Panc1 (cell line): ENCODE measurements at regions not wholly inside any gene's neighbourhood (a gene's known extent, or its start where the extent isn't known, plus 50 kb on each side); places are given as distances from the start of the nearest gene placed in this dataset.

Experiments used
- ATAC-seq: fragments of 200-7000 bp; cut with Tn5 transposase; 2 replicates; pipeline ENCODE4 v1.9.1; 2020; ENCODE audit warnings: mild to moderate bottlenecking, moderate library complexity
- BruUV-seq: library from RNA; stranded (reverse); fragments of 400-500 nt; replicated peaks from 2 replicates; lab custom pipeline; 2021; lab: Mats Ljungman, UMichigan
- CTCF ChIA-PET: fragments of 300-600 bp; sonication (Branson Sonifier 250); formaldehyde crosslinking; loops from one replicate; lab custom pipeline; 2022; ENCODE audit warnings: antibody characterized with exemption; lab: Charles Lee
- POLR2A ChIA-PET: fragments of 300-600 bp; sonication (Branson Sonifier 250); formaldehyde crosslinking; loops from one replicate; lab custom pipeline; 2022; ENCODE audit warnings: antibody characterized with exemption; lab: Charles Lee
- DNase-seq: peaks from one replicate; pipeline ENCODE4 v3.0.0-alpha.2; 2010; ENCODE audit warnings: low read depth, low spot score
- H3K27ac ChIP-seq: 2 replicates; pipeline ENCODE4 v1.5.1; 2011; ENCODE audit warnings: mild to moderate bottlenecking, low read length, inconsistent platforms
- H3K27me3 ChIP-seq: fragments of 200-500 bp; sonication (Bioruptor generic); 2 replicates; pipeline ENCODE4 v1.6.0; 2014; ENCODE audit warnings: low read length, inconsistent platforms; ENCODE audit not compliant: control insufficient read depth, insufficient read depth
- H3K36me3 ChIP-seq: fragments of 200-500 bp; sonication (Bioruptor generic); 2 replicates; pipeline ENCODE4 v1.5.1; 2014; ENCODE audit warnings: inconsistent platforms, mild to moderate bottlenecking, low read length, moderate library complexity; ENCODE audit not compliant: control insufficient read depth, insufficient read depth
- H3K4me1 ChIP-seq: 2 replicates; pipeline ENCODE4 v1.5.1; 2011; ENCODE audit warnings: inconsistent platforms, mild to moderate bottlenecking, low read length, moderate library complexity; ENCODE audit not compliant: control insufficient read depth, insufficient read depth
- H3K4me3 ChIP-seq, 2 experiments: 2 replicates each; pipeline ENCODE4 v1.5.1; 2011 to 2012; ENCODE audit warnings: low read depth in 2 of 2, low read length in 2 of 2, mild to moderate bottlenecking in 2 of 2, inconsistent platforms in 1 of 2, moderate library complexity in 1 of 2
- H3K9me3 ChIP-seq: fragments of 200-500 bp; sonication (Bioruptor generic); 2 replicates; pipeline ENCODE4 v1.5.1; 2014; ENCODE audit warnings: low read depth, mild to moderate bottlenecking, inconsistent platforms, low read length, moderate library complexity; ENCODE audit not compliant: control insufficient read depth, insufficient read depth
- CTCF ChIP-seq: fragments of 450-650 bp; IDR thresholded peaks from 2 replicates; pipeline ENCODE4 v1.5.1; 2017; ENCODE audit warnings: mild to moderate bottlenecking
- POLR2AphosphoS5 ChIP-seq: IDR thresholded peaks from 2 replicates; pipeline ENCODE4 v1.6.1; 2012; ENCODE audit warnings: mild to moderate bottlenecking, low read depth, low read length, moderate library complexity
- SIN3A ChIP-seq: IDR thresholded peaks from 2 replicates; pipeline ENCODE4 v1.6.1; 2012; ENCODE audit warnings: low read depth, mild to moderate bottlenecking, low read length, moderate library complexity, borderline replicate concordance; ENCODE audit not compliant: insufficient read depth
- TCF7L2 ChIP-seq: IDR thresholded peaks from 2 replicates; pipeline ENCODE4 v1.6.1; 2011; ENCODE audit warnings: mild to moderate bottlenecking, low read depth, low read length, inconsistent platforms
- in situ Hi-C: cut with HindIII; loops from 2 replicates; pipeline ENCODE4 v1.10.0; 2016; ENCODE audit warnings: low sequenced_read_pairs, low pct_unique_long_range_greater_than_20kb
- intact Hi-C: fragments of 100-400 bp; cut with micrococcal nuclease; formaldehyde crosslinking; loops from one replicate; pipeline ENCODE4 v1.10.0; 2022; ENCODE audit not compliant: unreplicated experiment
- TF ChIP-seq, protein P1 (sequence below), 2 experiments: IDR thresholded peaks; 2 replicates each; pipeline ENCODE4 v1.6.1; 2011 to 2012; ENCODE audit warnings: low read depth in 2 of 2, control low read depth in 1 of 2, low read length in 1 of 2, mild to moderate bottlenecking in 1 of 2, moderate library complexity in 1 of 2; ENCODE audit not compliant: insufficient read depth in 1 of 2

GRCh38 chr2:16085073-16085472 is 144.7 kb downstream of the MYCN start:
- TF ChIP-seq TCF7L2 = no peak
- no peak for TF ChIP-seq SIN3A
- TF ChIP-seq, protein P1, sequence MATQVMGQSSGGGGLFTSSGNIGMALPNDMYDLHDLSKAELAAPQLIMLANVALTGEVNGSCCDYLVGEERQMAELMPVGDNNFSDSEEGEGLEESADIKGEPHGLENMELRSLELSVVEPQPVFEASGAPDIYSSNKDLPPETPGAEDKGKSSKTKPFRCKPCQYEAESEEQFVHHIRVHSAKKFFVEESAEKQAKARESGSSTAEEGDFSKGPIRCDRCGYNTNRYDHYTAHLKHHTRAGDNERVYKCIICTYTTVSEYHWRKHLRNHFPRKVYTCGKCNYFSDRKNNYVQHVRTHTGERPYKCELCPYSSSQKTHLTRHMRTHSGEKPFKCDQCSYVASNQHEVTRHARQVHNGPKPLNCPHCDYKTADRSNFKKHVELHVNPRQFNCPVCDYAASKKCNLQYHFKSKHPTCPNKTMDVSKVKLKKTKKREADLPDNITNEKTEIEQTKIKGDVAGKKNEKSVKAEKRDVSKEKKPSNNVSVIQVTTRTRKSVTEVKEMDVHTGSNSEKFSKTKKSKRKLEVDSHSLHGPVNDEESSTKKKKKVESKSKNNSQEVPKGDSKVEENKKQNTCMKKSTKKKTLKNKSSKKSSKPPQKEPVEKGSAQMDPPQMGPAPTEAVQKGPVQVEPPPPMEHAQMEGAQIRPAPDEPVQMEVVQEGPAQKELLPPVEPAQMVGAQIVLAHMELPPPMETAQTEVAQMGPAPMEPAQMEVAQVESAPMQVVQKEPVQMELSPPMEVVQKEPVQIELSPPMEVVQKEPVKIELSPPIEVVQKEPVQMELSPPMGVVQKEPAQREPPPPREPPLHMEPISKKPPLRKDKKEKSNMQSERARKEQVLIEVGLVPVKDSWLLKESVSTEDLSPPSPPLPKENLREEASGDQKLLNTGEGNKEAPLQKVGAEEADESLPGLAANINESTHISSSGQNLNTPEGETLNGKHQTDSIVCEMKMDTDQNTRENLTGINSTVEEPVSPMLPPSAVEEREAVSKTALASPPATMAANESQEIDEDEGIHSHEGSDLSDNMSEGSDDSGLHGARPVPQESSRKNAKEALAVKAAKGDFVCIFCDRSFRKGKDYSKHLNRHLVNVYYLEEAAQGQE (IDR thresholded peaks at IDR 0.05; ENCODE audit: insufficient read depth in 1 of 2, low read depth in 2 of 2, low read length in 1 of 2) = no peak
- TF ChIP-seq CTCF = no peak
- TF ChIP-seq POLR2AphosphoS5 = no peak
- Histone ChIP-seq H3K36me3 (no peaks in the 10 kb centered on the region), H3K9me3 (no peaks in the 10 kb centered on the region), H3K27me3 (no peaks in the 10 kb centered on the region), H3K27ac (no peak overlapping the region), H3K4me3 (no peak overlapping the region), H3K4me1 (no peaks in the 10 kb centered on the region)
- intact Hi-C loops (no loop called here), in situ Hi-C loops (no loop called here)
- POLR2A ChIA-PET = no interaction called here
- DNase-seq (no peak), ATAC-seq (no peak)
- CTCF ChIA-PET = no interaction called here
- BruUV-seq = no TSS peak

DNA sequence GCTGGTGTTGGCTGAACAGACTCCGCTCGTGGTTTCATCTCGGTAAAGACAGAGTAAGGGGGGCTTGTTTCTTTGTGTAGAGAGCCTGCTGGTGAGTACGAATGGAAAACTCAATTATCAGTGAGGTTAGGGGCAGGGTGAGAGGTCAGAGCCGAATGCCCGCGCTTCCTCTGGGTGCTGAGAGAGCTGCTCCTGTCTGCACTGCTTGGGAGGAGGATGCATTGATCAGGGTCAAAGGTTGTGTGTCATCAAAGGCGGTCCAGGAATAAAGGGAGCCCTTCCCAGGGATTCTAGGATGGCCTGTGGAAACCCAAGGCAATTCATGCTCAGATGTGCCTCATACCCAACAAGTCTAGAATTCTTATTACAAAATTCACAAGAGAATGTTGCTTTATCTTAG is 143.9 kb downstream of the MYCN start:
- H3K4me1 ChIP-seq = no peaks in the 10 kb centered on the region
- ATAC-seq (no peak), DNase-seq (no peak)
- no peaks in the 10 kb centered on the region for H3K9me3 ChIP-seq
- no peaks in the 10 kb centered on the region for H3K27me3 ChIP-seq
- BruUV-seq = no TSS peak
- TF ChIP-seq, protein P1 (IDR thresholded peaks at IDR 0.05; ENCODE audit: insufficient read depth in 1 of 2, low read depth in 2 of 2, low read length in 1 of 2) = no peak
- no peak for TF ChIP-seq TCF7L2
- TF ChIP-seq CTCF = no peak
- no peak for TF ChIP-seq SIN3A
- TF ChIP-seq POLR2AphosphoS5 = no peak
- in situ Hi-C loops = no loop called here
- H3K36me3 ChIP-seq = no peaks in the 10 kb centered on the region
- H3K4me3 ChIP-seq = no peak overlapping the region
- ChIA-PET CTCF (no interaction called here), POLR2A (no interaction called here)
- intact Hi-C loops = no loop called here
- H3K27ac ChIP-seq = no peak overlapping the region
